ENCODE measurements at regions not wholly inside any gene's neighbourhood (a gene's known extent, or its start where the extent isn't known, plus 50 kb on each side); places are given as distances from the start of the nearest gene placed in this dataset.

DNA sequence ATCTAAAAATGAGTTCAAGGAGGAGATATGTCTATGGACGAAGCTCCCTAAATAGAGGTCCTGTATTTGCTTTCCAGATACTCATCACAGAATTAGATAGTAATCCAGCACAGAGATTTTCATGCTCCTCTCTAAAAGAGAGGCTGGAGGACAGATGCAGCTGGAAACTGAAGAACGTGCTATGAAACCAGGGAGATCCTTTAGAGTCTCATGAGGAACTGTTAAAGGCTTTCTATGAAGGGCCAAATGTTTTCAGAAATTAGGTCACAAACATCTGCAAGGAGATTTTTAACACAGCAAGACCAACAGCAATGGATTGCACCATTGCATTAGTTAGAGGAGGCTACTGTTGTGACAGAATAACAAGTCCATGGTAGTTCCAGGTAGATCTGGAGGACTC lies 95.6 kb upstream of the ARHGAP20 start:
- TF ChIP-seq POLR2A (IDR thresholded peaks at IDR 0.05): no peak
- TF ChIP-seq, protein P1, sequence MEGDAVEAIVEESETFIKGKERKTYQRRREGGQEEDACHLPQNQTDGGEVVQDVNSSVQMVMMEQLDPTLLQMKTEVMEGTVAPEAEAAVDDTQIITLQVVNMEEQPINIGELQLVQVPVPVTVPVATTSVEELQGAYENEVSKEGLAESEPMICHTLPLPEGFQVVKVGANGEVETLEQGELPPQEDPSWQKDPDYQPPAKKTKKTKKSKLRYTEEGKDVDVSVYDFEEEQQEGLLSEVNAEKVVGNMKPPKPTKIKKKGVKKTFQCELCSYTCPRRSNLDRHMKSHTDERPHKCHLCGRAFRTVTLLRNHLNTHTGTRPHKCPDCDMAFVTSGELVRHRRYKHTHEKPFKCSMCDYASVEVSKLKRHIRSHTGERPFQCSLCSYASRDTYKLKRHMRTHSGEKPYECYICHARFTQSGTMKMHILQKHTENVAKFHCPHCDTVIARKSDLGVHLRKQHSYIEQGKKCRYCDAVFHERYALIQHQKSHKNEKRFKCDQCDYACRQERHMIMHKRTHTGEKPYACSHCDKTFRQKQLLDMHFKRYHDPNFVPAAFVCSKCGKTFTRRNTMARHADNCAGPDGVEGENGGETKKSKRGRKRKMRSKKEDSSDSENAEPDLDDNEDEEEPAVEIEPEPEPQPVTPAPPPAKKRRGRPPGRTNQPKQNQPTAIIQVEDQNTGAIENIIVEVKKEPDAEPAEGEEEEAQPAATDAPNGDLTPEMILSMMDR (IDR thresholded peaks at IDR 0.05): no peak
- TF ChIP-seq EP300 (IDR thresholded peaks at IDR 0.05): no peak

Data from suprapubic skin (tissue), 3 donors.